Parathyroid adenoma (tissue), 2 donors: ENCODE measurements at regions not wholly inside any gene's neighbourhood (a gene's known extent, or its start where the extent isn't known, plus 50 kb on each side); places are given as distances from the start of the nearest gene placed in this dataset.

ENCODE experiments used
- H2AFZ ChIP-seq: fragments of 300-600 bp; sonication (generic); one replicate; pipeline ENCODE4 v1.7.0; 2017; ENCODE audit warnings: antibody characterized with exemption, mild to moderate bottlenecking
- H3K27ac ChIP-seq: fragments of 300-600 bp; sonication (generic); one replicate; pipeline ENCODE4 v1.7.0; 2017
- H3K27me3 ChIP-seq: fragments of 300-600 bp; sonication (generic); one replicate; pipeline ENCODE4 v1.7.0; 2017; ENCODE audit warnings: low read length; ENCODE audit not compliant: control insufficient read depth, insufficient read depth
- H3K36me3 ChIP-seq: fragments of 300-600 bp; sonication (generic); one replicate; pipeline ENCODE4 v1.7.0; 2017; ENCODE audit warnings: low read length; ENCODE audit not compliant: control insufficient read depth, insufficient read depth
- H3K4me1 ChIP-seq: fragments of 300-600 bp; sonication (generic); one replicate; pipeline ENCODE4 v1.7.0; 2017; ENCODE audit warnings: control low read depth
- H3K4me2 ChIP-seq: fragments of 300-600 bp; sonication (generic); one replicate; pipeline ENCODE4 v1.7.0; 2017; ENCODE audit warnings: low read length
- H3K4me3 ChIP-seq: fragments of 300-600 bp; sonication (generic); one replicate; pipeline ENCODE4 v1.7.0; 2017; ENCODE audit warnings: low read depth, low read length
- H3K79me2 ChIP-seq: fragments of 300-600 bp; sonication (generic); one replicate; pipeline ENCODE4 v1.7.0; 2017; ENCODE audit warnings: control low read depth
- H3K9ac ChIP-seq: fragments of 300-600 bp; sonication (generic); one replicate; pipeline ENCODE4 v1.7.0; 2017; ENCODE audit warnings: mild to moderate bottlenecking
- H3K9me3 ChIP-seq: fragments of 300-600 bp; sonication (generic); one replicate; pipeline ENCODE4 v1.7.0; 2017; ENCODE audit warnings: low read length; ENCODE audit not compliant: control insufficient read depth
- CTCF ChIP-seq: fragments of 300-600 bp; sonication (generic); IDR thresholded peaks from one replicate; pipeline ENCODE4 v1.7.0; 2017; ENCODE audit warnings: antibody characterized with exemption, mild to moderate bottlenecking
- donor health status: primary hyperparathyroidism.

DNA sequence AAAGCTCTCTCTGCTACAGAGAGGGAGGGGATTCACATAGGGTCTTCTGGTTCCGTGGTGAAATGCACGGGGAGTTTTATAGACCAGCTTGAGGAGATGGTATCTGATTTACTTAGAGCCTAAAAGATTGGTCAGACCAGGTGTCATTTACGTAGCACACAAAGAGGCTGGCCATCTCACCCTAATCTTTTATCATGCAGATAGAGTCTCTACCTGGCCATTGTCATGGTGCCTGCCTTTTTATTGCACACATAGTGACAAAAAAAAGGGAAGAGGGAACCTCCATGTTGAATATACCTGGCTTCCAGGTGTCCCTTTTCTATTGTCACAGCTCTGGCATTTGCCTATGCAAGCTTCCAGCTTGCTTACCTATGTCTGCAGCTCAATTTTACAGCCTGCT lies 1456.1 kb downstream of the GATA3 start:
- no peaks in the 10 kb centered on the region for H3K79me2 ChIP-seq
- TF ChIP-seq CTCF, result no peak
- no peak overlapping the region for H2AFZ ChIP-seq
- no peaks in the 10 kb centered on the region for H3K4me1 ChIP-seq
- H3K27me3 ChIP-seq, result no peaks in the 10 kb centered on the region
- H3K9me3 ChIP-seq, result no peaks in the 10 kb centered on the region
- H3K9ac ChIP-seq, result no peak overlapping the region
- H3K27ac ChIP-seq, result no peak overlapping the region
- no peaks in the 10 kb centered on the region for H3K36me3 ChIP-seq
- H3K4me3 ChIP-seq, result no peak overlapping the region
- H3K4me2 ChIP-seq, result no peak overlapping the region

GRCh38 chr10:9515922-9516321 lies 1461.4 kb downstream of the GATA3 start:
- no peak overlapping the region for H3K4me3 ChIP-seq
- no peak overlapping the region for H3K27ac ChIP-seq
- no peak for TF ChIP-seq CTCF
- no peaks in the 10 kb centered on the region for H3K36me3 ChIP-seq
- no peaks in the 10 kb centered on the region for H3K4me1 ChIP-seq
- H3K9ac ChIP-seq, result no peak overlapping the region
- no peaks in the 10 kb centered on the region for H3K9me3 ChIP-seq
- H3K79me2 ChIP-seq, result no peaks in the 10 kb centered on the region
- H2AFZ ChIP-seq, result no peak overlapping the region
- H3K27me3 ChIP-seq, result no peaks in the 10 kb centered on the region
- no peak overlapping the region for H3K4me2 ChIP-seq

- Histone ChIP-seq H3K4me2 (no peak overlapping the region), H3K27ac (no peak overlapping the region), H2AFZ (no peak overlapping the region), H3K79me2 (no peaks in the 10 kb centered on the region), H3K36me3 (no peaks in the 10 kb centered on the region), H3K4me1 (no peaks in the 10 kb centered on the region), H3K27me3 (no peaks in the 10 kb centered on the region), H3K9me3 (no peaks in the 10 kb centered on the region), H3K9ac (no peak overlapping the region), H3K4me3 (no peak overlapping the region)
- TF ChIP-seq CTCF, result no peak
These were observed 1481.3 kb downstream of the GATA3 start for GRCh38 chr10:9535744-9536143.

DNA sequence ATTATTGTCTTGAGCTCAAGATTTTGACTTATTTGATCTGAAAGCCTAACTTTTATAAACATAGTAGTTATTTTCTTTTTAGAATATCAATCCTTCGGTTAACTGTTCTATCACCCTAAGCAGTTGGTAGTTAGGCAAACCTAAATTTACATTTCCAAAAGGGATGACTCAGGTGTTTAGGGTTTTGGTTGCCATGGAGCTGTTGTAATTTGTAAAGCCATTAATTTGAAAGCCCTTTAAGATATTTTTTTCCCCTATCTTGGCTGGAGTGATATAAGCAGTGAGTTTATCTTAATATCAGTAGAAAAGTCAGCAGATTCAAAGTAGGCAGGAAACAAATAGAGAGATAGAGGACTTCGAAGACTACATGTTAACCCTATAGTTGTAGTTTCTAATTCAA lies 1472.6 kb upstream of the CELF2 start:
- Histone ChIP-seq H3K27ac (no peak overlapping the region), H3K27me3 (no peaks in the 10 kb centered on the region), H3K4me2 (peak overlapping the region; percentile 35), H3K79me2 (no peaks in the 10 kb centered on the region), H3K4me3 (no peak overlapping the region), H3K9me3 (no peaks in the 10 kb centered on the region), H3K36me3 (no peaks in the 10 kb centered on the region), H3K9ac (no peak overlapping the region), H2AFZ (no peak overlapping the region), H3K4me1 (no peaks in the 10 kb centered on the region)
- TF ChIP-seq CTCF, result no peak
